ENCODE measurements at regions not wholly inside any gene's neighbourhood (a gene's known extent, or its start where the extent isn't known, plus 50 kb on each side); places are given as distances from the start of the nearest gene placed in this dataset.

GRCh38 chr16:65876624-65877023 is 489.9 kb upstream of the CDH5 start:
- no peak for DNase-seq

GRCh38 chr16:65876056-65876408 is 490.5 kb upstream of the CDH5 start:
- no peak for DNase-seq

- no peak for DNase-seq
Observed at GRCh38 chr16:65875381-65876055, 491.0 kb upstream of the CDH5 start.

GRCh38 chr16:65869261-65869660 is 497.2 kb upstream of the CDH5 start:
- no peak for DNase-seq

GRCh38 chr16:65867276-65867960 is 499.1 kb upstream of the CDH5 start:
- DNase-seq = no peak

GRCh38 chr16:65863236-65863635 is 503.3 kb upstream of the CDH5 start:
- no peak for DNase-seq

GRCh38 chr16:65861131-65861731 is 505.3 kb upstream of the CDH5 start:
- DNase-seq = no peak

- no peak for DNase-seq
Observed at GRCh38 chr16:65855171-65856145, 511.0 kb upstream of the CDH5 start.

- DNase-seq = no peak
Observed at GRCh38 chr16:65846210-65846602, 520.3 kb upstream of the CDH5 start.

- no peak for DNase-seq
Observed at GRCh38 chr16:65845466-65846209, 520.9 kb upstream of the CDH5 start.

GRCh38 chr16:65843941-65844340 is 522.5 kb upstream of the CDH5 start:
- DNase-seq = no peak

- no peak for DNase-seq
Observed at GRCh38 chr16:65842067-65842466, 524.4 kb upstream of the CDH5 start.

- no peak for DNase-seq
Observed at GRCh38 chr16:65838001-65838400, 528.5 kb upstream of the CDH5 start.

GRCh38 chr16:65837464-65837863 is 529.0 kb upstream of the CDH5 start:
- DNase-seq = no peak

- no peak for DNase-seq
Observed at GRCh38 chr16:65834688-65835087, 531.8 kb upstream of the CDH5 start.

- DNase-seq = no peak
Observed at GRCh38 chr16:65833171-65833871, 533.2 kb upstream of the CDH5 start.

GRCh38 chr16:65832679-65833078 is 533.8 kb upstream of the CDH5 start:
- no peak for DNase-seq

- DNase-seq = no peak
Observed at GRCh38 chr16:65831903-65832666, 534.4 kb upstream of the CDH5 start.

GRCh38 chr16:65829076-65829475 is 537.4 kb upstream of the CDH5 start:
- no peak for DNase-seq

GRCh38 chr16:65828296-65828695 is 538.2 kb upstream of the CDH5 start:
- no peak for DNase-seq

GRCh38 chr16:65827231-65827630 is 539.3 kb upstream of the CDH5 start:
- DNase-seq = no peak

All from activated CD4-positive, alpha-beta T cell treated with anti-CD3 and anti-CD28 coated beads, Interleukin-2, amount 50 U/mL, for 1 hour (primary cell).